GM23248 (cell line): ENCODE measurements at regions not wholly inside any gene's neighbourhood (a gene's known extent, or its start where the extent isn't known, plus 50 kb on each side); places are given as distances from the start of the nearest gene placed in this dataset.

Source experiments
- EZH2 ChIP-seq: fragments of 200-600 bp; sonication (generic); IDR thresholded peaks from 2 replicates; pipeline ENCODE4 v1.6.1; 2018; ENCODE audit warnings: antibody characterized with exemption, mild to moderate bottlenecking; ENCODE audit not compliant: insufficient read depth, poor library complexity, severe bottlenecking
- EZH2phosphoT487 ChIP-seq: fragments of 200-600 bp; sonication (generic); IDR thresholded peaks from 2 replicates; pipeline ENCODE4 v1.6.1; 2018; ENCODE audit warnings: antibody characterized with exemption, moderate library complexity, mild to moderate bottlenecking, low read depth; ENCODE audit not compliant: insufficient read depth

DNA sequence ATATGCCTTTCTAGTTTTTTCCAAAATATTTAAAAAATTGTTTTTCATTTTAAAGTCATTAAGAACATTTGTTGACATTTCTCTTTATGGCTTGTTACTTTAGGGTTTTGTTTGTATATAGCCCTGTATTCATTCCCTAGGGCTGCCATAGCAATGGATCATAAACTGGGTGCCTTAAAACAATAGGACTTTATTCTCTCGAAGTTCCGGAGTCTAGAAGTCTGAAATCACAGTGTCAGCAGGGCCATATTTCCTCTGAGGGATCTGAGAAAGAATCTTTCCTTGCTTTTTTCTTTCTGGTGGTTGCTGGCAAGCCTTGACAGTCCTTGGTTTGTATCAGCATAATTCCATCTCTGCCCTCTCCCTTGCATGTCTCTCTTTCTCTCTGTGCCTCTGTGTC, 63.4 kb upstream of the CADPS start:
- TF ChIP-seq EZH2phosphoT487 (no peak), EZH2 (no peak)
